A549 (cell line): ENCODE measurements at regions not wholly inside any gene's neighbourhood (a gene's known extent, or its start where the extent isn't known, plus 50 kb on each side); places are given as distances from the start of the nearest gene placed in this dataset.

Experiments
- ATAC-seq, 2 experiments: fragments of 200-7000 bp in 1 of 2; fragments of >200 bp in 1 of 2; cut with Nextera tagmentation in 1 of 2; cut with Tn5 transposase in 1 of 2; 3 replicates each; pipeline versions ENCODE4 v1.8.0 to v1.9.1; 2018 to 2020; ENCODE audit warnings: mild to moderate bottlenecking in 1 of 2, moderate library complexity in 1 of 2
- CTCF ChIA-PET: fragments of 300-600 bp; sonication (Branson Sonifier 250); formaldehyde crosslinking; extraction: SDS; loops from one replicate; lab custom pipeline; 2021; ENCODE audit warnings: antibody characterized with exemption, inconsistent platforms; lab: Yijun Ruan, JAX
- POLR2A ChIA-PET: fragments of 350-600 bp; formaldehyde crosslinking; extraction: SDS; loops from one replicate; lab custom pipeline; 2021; ENCODE audit warnings: antibody characterized with exemption, inconsistent platforms; lab: Yijun Ruan, JAX
- DNase-seq, 2 experiments: peaks; one replicate each; pipeline versions ENCODE4 v3.0.0 to v3.0.0-alpha.2; 2011 to 2016; ENCODE audit warnings: low read depth in 1 of 2, low spot score in 1 of 2
- FAIRE-seq: peaks from 2 replicates; lab custom pipeline; 2011; peaks lifted over from hg19 to GRCh38; lab: Jason Lieb, UNC
- H3K27ac ChIP-seq, 2 experiments: fragments of >200 bp; sonication (Bioruptor Twin); formaldehyde crosslinking; 3 replicates each; pipeline ENCODE4 v1.5.1; 2016 to 2017
- H3K4me1 ChIP-seq: fragments of >200 bp; sonication (Bioruptor Twin); formaldehyde crosslinking; 3 replicates; pipeline ENCODE4 v1.6.1; 2016
- H3K4me2 ChIP-seq: fragments of >200 bp; sonication (Bioruptor Twin); formaldehyde crosslinking; 3 replicates; pipeline ENCODE4 v1.6.1; 2016
- H3K4me3 ChIP-seq: fragments of >200 bp; sonication (Bioruptor Twin); formaldehyde crosslinking; 3 replicates; pipeline ENCODE4 v1.5.1; 2016
- H3K9me3 ChIP-seq: fragments of >200 bp; sonication (Bioruptor Twin); formaldehyde crosslinking; 3 replicates; pipeline ENCODE4 v1.6.1; 2016
- CBX8 ChIP-seq: fragments of 200-600 bp; sonication (generic); IDR thresholded peaks from 2 replicates; pipeline ENCODE4 v1.6.1; 2016
- CHD2 ChIP-seq: fragments of 150-350 bp; IDR thresholded peaks from 2 replicates; pipeline ENCODE4 v1.6.1; 2014; ENCODE audit warnings: low read length; ENCODE audit not compliant: partially characterized antibody
- FOXS1 ChIP-seq: fragments of 250-450 bp; sonication (Bioruptor Pico); IDR thresholded peaks from 2 replicates; pipeline ENCODE4 v1.5.0; 2020; ENCODE audit warnings: mild to moderate bottlenecking, moderate library complexity
- HEYL ChIP-seq: fragments of 250-450 bp; sonication (Bioruptor Pico); IDR thresholded peaks from 2 replicates; pipeline ENCODE4 v1.8.0; 2021; ENCODE audit warnings: mild to moderate bottlenecking, moderate library complexity
- HOXA7 ChIP-seq: fragments of 250-450 bp; sonication (Bioruptor Pico); IDR thresholded peaks from 2 replicates; pipeline ENCODE4 v1.5.0; 2020; ENCODE audit warnings: mild to moderate bottlenecking, moderate library complexity
- HOXB5 ChIP-seq: fragments of 250-450 bp; sonication (Bioruptor Pico); IDR thresholded peaks from 2 replicates; pipeline ENCODE4 v1.5.0; 2020; ENCODE audit warnings: mild to moderate bottlenecking, moderate library complexity
- JUN ChIP-seq, 2 experiments: fragments of >200 bp; sonication (Bioruptor Twin); formaldehyde crosslinking; IDR thresholded peaks; 2 replicates in 1 of 2; 3 replicates in 1 of 2; pipeline ENCODE4 v1.6.1; 2016 to 2017
- JUNB ChIP-seq: fragments of >200 bp; sonication (Bioruptor Twin); formaldehyde crosslinking; IDR thresholded peaks from 2 replicates; pipeline ENCODE4 v1.6.1; 2016
- POLR2AphosphoS2 ChIP-seq: conservative IDR thresholded peaks from 2 replicates; pipeline ENCODE4 v1.6.1; 2012; ENCODE audit warnings: low read length, improper control_type of control experiment, inconsistent platforms
- RARB ChIP-seq: fragments of 250-450 bp; sonication (Bioruptor Pico); IDR thresholded peaks from 2 replicates; pipeline ENCODE4 v1.8.0; 2021; ENCODE audit warnings: mild to moderate bottlenecking, moderate library complexity
- RFX5 ChIP-seq: fragments of 450-650 bp; IDR thresholded peaks from 2 replicates; pipeline ENCODE4 v1.7.1; 2014; ENCODE audit warnings: antibody characterized with exemption, mild to moderate bottlenecking, moderate library complexity
- ZFP36 ChIP-seq: fragments of 450-650 bp; IDR thresholded peaks from 2 replicates; pipeline ENCODE4 v1.6.1; 2014; ENCODE audit warnings: borderline replicate concordance; ENCODE audit not compliant: partially characterized antibody
- ZNF302 ChIP-seq: fragments of 250-450 bp; sonication (Bioruptor Pico); IDR thresholded peaks from 2 replicates; pipeline ENCODE4 v1.9.0; 2021; ENCODE audit warnings: inconsistent platforms, mild to moderate bottlenecking, moderate library complexity
- ZSCAN20 ChIP-seq: fragments of 250-450 bp; sonication (Bioruptor Pico); IDR thresholded peaks from 2 replicates; pipeline ENCODE4 v1.8.0; 2022; ENCODE audit warnings: mild to moderate bottlenecking, moderate library complexity
- WGBS: methylation state at CpG from one replicate; pipeline ENCODE4 v1.1.6; 2017; ENCODE audit errors: missing lambda C conversion rate; 5-methylcytosine and 5-hydroxymethylcytosine counted together
- TF ChIP-seq, protein P1 (sequence below): fragments of 150-350 bp; IDR thresholded peaks from 2 replicates; pipeline ENCODE4 v1.6.1; 2014; ENCODE audit warnings: low read depth, mild to moderate bottlenecking, low read length
- TF ChIP-seq, protein P2 (sequence below): IDR thresholded peaks from 2 replicates; pipeline ENCODE4 v1.6.1; 2012

DNA sequence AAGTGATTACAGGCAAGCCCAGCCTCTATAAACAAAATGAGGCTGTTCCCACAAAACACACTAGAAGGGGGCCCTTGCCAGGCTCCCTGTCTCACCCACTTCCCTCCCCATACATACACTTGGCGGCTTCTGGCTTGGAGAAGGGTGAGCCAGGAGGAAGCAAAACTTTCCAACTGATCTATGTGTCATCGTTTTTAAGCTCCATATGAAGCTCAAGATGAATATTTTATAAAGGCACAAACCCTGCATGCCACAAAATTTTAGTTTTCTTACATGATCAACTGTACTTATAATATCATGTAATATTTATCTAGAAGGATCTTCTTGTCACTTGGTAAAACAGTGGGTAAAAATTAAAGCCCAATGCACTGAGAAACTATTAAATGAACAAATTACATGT, 80.8 kb upstream of the TJP1 start:
- 61% methylated on average over 2 of the region's 2 CpGs for WGBS
- no peaks in the 10 kb centered on the region for H3K4me1 ChIP-seq
- H3K4me3 ChIP-seq: no peak overlapping the region
- ChIA-PET CTCF (interaction anchor here (0.9 to 1.8 kb wide), 3 partner anchors 13 to 68 kb away, joined by 3 to 5 read pairs (median 3); no protein-coding TSS in a partner anchor), POLR2A (no interaction called here)
- FAIRE-seq (no peak), ATAC-seq (no peak), DNase-seq (no peak)
- H3K4me2 ChIP-seq: no peak overlapping the region
- 0 out of 3 replicates have a peak, but pooled peaks cover 2% of the 10 kb centered on the region for H3K9me3 ChIP-seq
- H3K27ac ChIP-seq: no peak overlapping the region
- TF ChIP-seq HEYL (CRISPR knock-in tag): no peak
- no peak for TF ChIP-seq RFX5

DNA sequence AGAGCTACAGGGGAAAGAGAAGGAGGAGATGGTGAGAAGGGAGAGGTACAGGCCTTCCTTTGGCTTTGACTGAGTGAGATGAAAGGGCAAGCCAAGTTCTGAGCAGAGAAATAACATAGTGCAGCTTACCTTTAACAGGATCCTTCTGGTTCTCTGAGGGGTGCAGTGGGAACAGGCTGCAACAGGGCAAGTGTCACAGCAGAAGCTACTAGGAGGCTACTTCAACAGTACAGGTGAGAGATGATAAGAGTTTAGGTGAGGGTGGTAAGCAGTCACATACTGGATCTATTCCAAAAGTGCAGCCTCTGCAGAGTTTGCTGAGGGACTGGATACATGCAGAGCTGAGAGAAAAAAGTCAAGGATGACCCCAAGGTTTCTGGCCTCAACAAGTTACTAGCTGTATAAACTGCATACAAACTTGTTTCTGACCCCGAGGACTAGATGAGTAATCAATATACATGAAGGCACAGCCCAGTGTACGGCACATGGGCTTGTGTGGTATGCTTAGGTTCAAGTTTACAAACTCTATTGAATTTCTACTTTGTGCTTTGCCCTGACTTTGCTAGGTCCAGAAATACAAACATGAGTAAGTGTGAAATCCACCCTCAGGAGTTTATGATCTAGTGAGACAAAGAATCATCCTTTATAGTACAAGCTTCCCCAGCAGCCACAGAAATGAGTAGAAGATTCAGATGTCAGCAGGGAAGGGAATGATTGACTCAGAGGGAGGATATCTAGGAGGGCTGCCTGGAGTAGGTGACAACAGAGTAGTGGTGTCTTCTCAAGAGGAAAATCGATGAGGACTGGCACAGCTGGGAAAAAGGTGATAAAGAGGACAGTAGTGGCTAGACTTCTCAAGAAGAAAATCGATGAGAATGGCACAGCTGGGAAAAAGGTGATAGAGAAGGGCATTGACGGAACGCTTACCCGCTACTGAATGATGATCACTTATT, 78.2 kb upstream of the TJP1 start:
- no peak for FAIRE-seq
- ATAC-seq: peak; percentile 36 to 43; a peak in 2 of 6 replicates

DNA sequence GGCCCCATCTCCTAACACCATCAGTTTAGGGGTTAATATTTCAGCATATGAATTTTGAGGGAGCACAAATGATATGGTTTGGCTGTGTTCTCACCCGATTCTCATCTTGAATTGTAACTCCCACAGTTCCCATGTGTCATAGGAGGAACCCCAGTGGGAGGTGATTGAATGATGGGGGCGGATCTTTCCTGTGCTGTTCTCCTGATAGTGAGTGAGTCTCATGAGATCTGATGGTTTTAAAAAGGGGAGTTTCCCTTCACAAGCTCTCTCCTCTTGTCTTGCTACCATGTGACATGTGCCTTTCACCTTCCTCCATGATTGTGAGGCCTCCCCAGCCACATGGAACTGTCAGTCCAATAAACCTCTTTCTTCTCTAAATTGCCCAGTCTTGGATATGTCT, 73.8 kb upstream of the TJP1 start:
- FAIRE-seq (no peak), DNase-seq (no peak), ATAC-seq (no peak)
- no peak overlapping the region for H3K4me3 ChIP-seq
- no peak overlapping the region for H3K27ac ChIP-seq
- H3K9me3 ChIP-seq: peaks cover 11% of the 10 kb centered on the region; the same call in 1 of the 3 replicates
- no peak overlapping the region for H3K4me2 ChIP-seq
- ChIA-PET CTCF (no interaction called here), POLR2A (no interaction called here)
- no peaks in the 10 kb centered on the region for H3K4me1 ChIP-seq
- TF ChIP-seq RARB (no peak), FOXS1 (CRISPR knock-in tag) (no peak), JUNB (no peak), HOXA7 (no peak), CBX8 (no peak), JUN (IDR thresholded peaks at IDR 0.05) (no peak), HOXB5 (CRISPR knock-in tag) (no peak), ZSCAN20 (CRISPR knock-in tag) (no peak)
- TF ChIP-seq, protein P1, sequence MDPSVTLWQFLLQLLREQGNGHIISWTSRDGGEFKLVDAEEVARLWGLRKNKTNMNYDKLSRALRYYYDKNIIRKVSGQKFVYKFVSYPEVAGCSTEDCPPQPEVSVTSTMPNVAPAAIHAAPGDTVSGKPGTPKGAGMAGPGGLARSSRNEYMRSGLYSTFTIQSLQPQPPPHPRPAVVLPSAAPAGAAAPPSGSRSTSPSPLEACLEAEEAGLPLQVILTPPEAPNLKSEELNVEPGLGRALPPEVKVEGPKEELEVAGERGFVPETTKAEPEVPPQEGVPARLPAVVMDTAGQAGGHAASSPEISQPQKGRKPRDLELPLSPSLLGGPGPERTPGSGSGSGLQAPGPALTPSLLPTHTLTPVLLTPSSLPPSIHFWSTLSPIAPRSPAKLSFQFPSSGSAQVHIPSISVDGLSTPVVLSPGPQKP: no peak
- WGBS: 80% methylated on average over 2 of the region's 2 CpGs

More for the DNA sequence above, 78.2 kb upstream of the TJP1 start:
- no peak overlapping the region for H3K27ac ChIP-seq
- DNase-seq: no peak
- CTCF ChIA-PET: interaction anchor here (0.6 to 2.3 kb wide), 8 partner anchors 9 to 244 kb away, joined by 3 to 10 read pairs (median 3); no protein-coding TSS in a partner anchor
- POLR2A ChIA-PET: interaction anchor here (0.7 kb wide), 1 partner anchor 24 kb away, joined by 3 read pairs; no protein-coding TSS in a partner anchor
- H3K4me2 ChIP-seq: no peak overlapping the region
- H3K9me3 ChIP-seq: peaks cover 11% of the 10 kb centered on the region; the same call in 1 of the 3 replicates
- TF ChIP-seq ZFP36 (peak; percentile 76), ZSCAN20 (CRISPR knock-in tag) (no peak)
- no peaks in the 10 kb centered on the region for H3K4me1 ChIP-seq
- WGBS: 60% methylated on average over 7 of the region's 7 CpGs
- no peak overlapping the region for H3K4me3 ChIP-seq

DNA sequence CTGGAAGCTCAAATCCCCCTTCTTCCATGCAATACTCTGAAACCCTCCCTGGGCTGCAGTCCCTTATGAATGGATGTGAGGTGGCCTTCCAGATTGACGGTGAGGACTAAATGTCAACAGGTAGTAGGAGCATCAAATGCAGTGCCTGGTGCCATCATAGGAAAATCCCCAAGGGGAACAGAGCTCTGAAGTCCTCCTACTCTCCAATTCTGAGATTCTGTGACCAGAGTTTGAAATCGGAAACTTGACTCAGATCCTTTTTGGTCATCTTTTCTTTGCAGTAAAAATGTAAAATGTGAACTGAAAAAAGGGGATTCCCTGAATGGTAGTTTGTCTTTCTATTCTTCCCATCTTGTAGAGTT, 68.8 kb upstream of the TJP1 start:
- 84% methylated on average over 2 of the region's 2 CpGs for WGBS
- no peak for FAIRE-seq
- DNase-seq: no peak
- ATAC-seq: no peak
- Histone ChIP-seq H3K4me2 (no peak overlapping the region), H3K9me3 (no peaks in the 10 kb centered on the region), H3K4me1 (peaks cover 8% of the 10 kb centered on the region; the same call in 2 of the 3 replicates), H3K27ac (no peak overlapping the region), H3K4me3 (no peak overlapping the region)
- ChIA-PET CTCF (interaction anchor here (0.6 to 3.0 kb wide), 5 partner anchors 9 to 322 kb away, joined by 3 to 14 read pairs (median 3); no protein-coding TSS in a partner anchor), POLR2A (no interaction called here)
- TF ChIP-seq, protein P2, sequence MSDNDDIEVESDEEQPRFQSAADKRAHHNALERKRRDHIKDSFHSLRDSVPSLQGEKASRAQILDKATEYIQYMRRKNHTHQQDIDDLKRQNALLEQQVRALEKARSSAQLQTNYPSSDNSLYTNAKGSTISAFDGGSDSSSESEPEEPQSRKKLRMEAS: no peak
- TF ChIP-seq CHD2 (no peak), ZNF302 (CRISPR knock-in tag) (no peak), POLR2AphosphoS2 (no peak)
